Fibroblast of villous mesenchyme (primary cell): ENCODE measurements at regions not wholly inside any gene's neighbourhood (a gene's known extent, or its start where the extent isn't known, plus 50 kb on each side); places are given as distances from the start of the nearest gene placed in this dataset.

Experiments
- DNase-seq: peaks from one replicate; pipeline ENCODE4 v3.0.0-alpha.2; 2010; ENCODE audit warnings: low read depth
- H3K4me3 ChIP-seq: 2 replicates; pipeline ENCODE4 v1.5.1; 2011; ENCODE audit warnings: low read depth, mild to moderate bottlenecking, low read length
- TF ChIP-seq, protein P1 (sequence below): IDR thresholded peaks from 2 replicates; pipeline ENCODE4 v1.5.1; 2012; ENCODE audit warnings: low read depth, mild to moderate bottlenecking, low read length; ENCODE audit not compliant: insufficient read depth

DNA sequence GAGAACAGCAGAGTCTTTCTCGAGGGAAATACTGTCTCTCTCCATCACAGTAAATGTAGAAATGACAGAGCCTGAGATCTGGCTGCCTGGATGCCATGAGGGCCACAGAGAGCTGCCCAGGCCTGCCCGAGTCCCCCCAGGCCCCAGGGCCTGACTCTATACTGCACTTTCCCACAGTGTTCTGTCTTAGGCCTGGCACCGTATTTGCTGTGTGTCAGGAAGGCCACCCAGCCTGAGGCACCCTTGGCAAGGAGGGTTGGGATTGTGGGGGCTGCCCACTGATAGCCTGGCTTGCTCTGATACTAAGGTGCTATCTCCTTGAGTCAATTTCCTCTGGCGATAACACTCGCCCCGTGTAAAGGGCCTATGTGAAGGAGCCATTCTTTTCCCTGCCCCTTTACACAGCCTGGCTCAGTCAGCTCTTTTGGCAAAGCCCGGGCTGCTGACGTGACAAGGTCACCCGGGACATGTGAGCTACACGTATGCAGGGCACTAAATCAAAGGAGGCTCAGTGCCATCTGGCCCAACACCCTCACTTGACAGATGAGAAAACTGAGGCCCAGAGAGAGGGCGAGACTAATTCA, 630.1 kb upstream of the KLF4 start:
- H3K4me3 ChIP-seq: no peak overlapping the region
- TF ChIP-seq, protein P1, sequence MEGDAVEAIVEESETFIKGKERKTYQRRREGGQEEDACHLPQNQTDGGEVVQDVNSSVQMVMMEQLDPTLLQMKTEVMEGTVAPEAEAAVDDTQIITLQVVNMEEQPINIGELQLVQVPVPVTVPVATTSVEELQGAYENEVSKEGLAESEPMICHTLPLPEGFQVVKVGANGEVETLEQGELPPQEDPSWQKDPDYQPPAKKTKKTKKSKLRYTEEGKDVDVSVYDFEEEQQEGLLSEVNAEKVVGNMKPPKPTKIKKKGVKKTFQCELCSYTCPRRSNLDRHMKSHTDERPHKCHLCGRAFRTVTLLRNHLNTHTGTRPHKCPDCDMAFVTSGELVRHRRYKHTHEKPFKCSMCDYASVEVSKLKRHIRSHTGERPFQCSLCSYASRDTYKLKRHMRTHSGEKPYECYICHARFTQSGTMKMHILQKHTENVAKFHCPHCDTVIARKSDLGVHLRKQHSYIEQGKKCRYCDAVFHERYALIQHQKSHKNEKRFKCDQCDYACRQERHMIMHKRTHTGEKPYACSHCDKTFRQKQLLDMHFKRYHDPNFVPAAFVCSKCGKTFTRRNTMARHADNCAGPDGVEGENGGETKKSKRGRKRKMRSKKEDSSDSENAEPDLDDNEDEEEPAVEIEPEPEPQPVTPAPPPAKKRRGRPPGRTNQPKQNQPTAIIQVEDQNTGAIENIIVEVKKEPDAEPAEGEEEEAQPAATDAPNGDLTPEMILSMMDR: no peak
- no peak for DNase-seq

DNA sequence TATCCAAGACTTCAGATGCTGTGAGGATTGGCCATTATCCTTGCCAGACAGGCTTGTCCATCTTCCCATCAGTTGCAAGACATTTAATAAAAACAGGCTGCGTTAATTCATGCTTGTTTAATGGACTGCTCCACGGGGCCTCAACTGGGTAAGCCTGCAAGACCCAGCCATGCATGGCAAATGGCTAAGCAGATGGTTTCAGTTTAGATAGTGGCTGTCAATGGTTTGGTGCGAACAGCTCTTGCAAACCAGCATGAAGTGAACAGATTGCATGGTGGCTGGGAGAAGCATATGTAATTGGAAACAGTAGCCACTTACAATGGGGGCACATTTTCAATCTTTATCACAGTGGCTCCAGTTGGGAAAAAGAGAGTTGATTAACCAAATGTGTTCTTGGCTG, 628.2 kb upstream of the KLF4 start:
- H3K4me3 ChIP-seq: no peak overlapping the region
- peak; percentile 29 for DNase-seq
- TF ChIP-seq, protein P1: no peak

DNA sequence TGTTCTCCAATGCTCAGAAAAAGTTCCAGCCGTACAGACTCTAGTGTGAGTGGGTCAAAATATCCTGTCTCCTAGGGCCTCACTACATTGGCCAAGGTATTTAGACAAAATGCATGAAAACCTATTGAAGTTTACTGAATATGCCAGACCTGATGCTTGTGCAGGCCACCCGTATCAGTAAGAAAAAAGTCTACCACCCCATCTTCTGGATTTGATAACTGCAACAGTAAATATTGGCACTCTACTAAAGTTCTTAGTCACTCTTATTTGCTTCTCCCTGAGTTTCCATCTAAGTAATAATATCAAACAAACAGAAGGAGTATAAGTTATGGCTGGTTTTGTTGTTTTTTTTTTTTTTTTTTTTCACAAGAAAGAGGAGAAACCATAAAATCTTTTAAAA, 627.7 kb upstream of the KLF4 start:
- no peak overlapping the region for H3K4me3 ChIP-seq
- no peak for DNase-seq
- TF ChIP-seq, protein P1: no peak

DNA sequence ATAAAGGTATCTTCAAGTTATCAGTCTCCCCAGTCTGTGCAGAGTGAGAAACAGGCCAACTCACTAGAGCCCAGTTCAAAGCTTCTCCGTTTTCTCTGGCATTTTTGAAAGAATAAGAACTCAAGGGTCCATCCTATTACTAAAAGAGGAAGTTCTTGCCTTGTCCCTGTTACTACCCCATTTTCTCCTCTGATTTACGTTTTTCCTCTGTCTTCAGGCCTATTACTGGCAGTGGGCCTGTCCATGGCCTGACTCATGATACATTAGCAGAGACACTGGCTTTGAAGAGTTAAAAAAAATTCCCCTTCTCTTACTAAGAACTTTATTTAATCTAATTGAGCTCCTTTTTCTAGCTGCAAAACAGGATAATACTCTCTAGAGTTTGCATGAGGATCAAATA, 624.0 kb upstream of the KLF4 start:
- no peak for DNase-seq
- H3K4me3 ChIP-seq: no peak overlapping the region
- TF ChIP-seq, protein P1: no peak

DNA sequence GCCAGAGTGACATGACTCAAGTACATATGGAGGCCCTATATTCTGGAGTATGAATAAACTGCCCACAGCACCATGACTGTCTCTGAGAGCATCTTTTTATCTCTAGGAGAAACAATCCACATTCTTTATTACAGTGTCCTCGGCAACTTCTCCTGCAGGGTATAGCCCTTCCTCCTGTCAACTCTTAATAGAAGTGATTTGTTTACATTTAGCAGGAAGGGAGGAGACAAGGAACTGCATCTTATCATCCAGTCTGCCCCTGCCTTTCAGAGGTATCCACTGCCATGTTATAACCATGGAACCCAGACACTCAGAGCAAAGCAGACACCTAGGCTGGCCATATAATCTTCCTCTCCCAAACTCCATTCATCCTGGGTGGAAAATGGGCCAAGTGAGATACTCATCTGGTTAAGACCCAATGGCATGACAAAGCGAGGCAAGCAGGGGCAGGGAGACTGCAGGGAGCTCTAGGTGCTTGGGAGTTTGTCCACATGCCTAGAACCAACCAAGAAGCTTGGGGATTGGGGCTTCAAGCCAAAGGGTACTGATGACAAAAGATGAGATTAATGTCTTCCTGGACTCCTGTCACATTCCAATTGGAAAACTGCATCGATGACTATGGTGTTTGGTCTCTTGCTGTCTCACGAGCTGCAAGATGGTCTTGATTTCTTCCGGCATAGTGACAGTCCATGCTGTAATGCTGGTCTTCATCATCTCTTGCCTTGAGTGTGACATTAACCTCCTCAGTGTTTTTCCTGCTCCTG, 620.5 kb upstream of the KLF4 start:
- H3K4me3 ChIP-seq: no peak overlapping the region
- TF ChIP-seq, protein P1: no peak
- DNase-seq: no peak

DNA sequence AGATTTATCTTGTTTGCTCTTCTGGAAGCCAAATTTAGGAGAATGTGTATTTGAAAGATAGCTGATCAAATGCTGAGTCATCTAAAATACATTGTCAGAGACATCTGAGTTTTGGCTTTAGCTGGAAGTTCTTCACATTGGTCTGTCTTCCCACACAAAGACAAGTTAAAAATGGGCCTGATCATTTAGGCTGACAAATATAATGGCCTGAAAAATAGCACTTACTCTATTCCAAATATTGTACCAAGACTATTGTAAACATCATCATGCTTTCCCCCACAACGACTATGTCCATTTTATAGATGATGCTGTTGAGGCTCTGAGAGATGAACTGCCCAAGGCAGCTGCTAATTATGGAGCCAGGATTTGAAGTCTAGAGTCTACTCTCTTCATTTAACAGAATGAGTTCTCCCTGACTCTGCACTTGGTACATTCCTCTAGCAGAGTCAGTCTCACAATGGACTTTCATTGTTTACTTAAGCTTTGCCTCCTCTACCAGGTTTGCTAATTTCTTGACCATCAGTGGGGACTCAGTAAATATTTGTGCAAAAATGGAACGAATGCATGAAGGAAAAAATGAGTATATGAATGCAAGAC, 619.4 kb upstream of the KLF4 start:
- H3K4me3 ChIP-seq: no peak overlapping the region
- TF ChIP-seq, protein P1: no peak
- no peak for DNase-seq
